ENCODE measurements at regions not wholly inside any gene's neighbourhood (a gene's known extent, or its start where the extent isn't known, plus 50 kb on each side); places are given as distances from the start of the nearest gene placed in this dataset.

DNA sequence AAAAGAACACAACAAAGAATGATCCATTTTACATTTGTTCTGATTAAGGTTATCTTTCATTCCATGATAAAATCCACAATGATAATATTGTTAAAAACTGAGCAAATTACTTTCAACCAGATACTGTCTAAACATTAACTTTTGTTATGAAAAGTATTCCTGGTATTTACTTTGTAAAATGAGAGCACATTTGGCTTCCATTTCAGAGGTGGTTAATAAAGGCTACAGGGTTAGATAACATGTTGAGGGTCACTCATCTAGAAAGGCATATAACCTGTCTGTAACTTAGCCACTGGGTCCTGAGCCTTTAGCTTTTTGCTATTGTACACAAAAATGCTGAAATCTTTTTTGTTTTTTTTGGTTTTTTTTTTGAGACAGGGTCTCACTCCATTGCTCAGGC, 99.3 kb downstream of the ANXA2R start:
- TF ChIP-seq, protein P1, sequence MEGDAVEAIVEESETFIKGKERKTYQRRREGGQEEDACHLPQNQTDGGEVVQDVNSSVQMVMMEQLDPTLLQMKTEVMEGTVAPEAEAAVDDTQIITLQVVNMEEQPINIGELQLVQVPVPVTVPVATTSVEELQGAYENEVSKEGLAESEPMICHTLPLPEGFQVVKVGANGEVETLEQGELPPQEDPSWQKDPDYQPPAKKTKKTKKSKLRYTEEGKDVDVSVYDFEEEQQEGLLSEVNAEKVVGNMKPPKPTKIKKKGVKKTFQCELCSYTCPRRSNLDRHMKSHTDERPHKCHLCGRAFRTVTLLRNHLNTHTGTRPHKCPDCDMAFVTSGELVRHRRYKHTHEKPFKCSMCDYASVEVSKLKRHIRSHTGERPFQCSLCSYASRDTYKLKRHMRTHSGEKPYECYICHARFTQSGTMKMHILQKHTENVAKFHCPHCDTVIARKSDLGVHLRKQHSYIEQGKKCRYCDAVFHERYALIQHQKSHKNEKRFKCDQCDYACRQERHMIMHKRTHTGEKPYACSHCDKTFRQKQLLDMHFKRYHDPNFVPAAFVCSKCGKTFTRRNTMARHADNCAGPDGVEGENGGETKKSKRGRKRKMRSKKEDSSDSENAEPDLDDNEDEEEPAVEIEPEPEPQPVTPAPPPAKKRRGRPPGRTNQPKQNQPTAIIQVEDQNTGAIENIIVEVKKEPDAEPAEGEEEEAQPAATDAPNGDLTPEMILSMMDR (IDR thresholded peaks at IDR 0.05), result no peak
- no peak for TF ChIP-seq POLR2A (IDR thresholded peaks at IDR 0.05)
- TF ChIP-seq EP300 (IDR thresholded peaks at IDR 0.05), result no peak
